8988T (cell line): ENCODE measurements at regions not wholly inside any gene's neighbourhood (a gene's known extent, or its start where the extent isn't known, plus 50 kb on each side); places are given as distances from the start of the nearest gene placed in this dataset.
"Not testable (repeated sequence)": the region's sequence is repeated elsewhere in the genome, so short reads cannot be mapped to it uniquely, and the experiment has no call there.

Experiments used
- DNase-seq: peaks from one replicate; pipeline ENCODE4 v3.0.0; 2011

GRCh38 chr5:62817043-62817442 lies 238.4 kb downstream of the LRRC70 start:
- DNase-seq: not testable (repeated sequence)

GRCh38 chr5:62814991-62815390 lies 236.4 kb downstream of the LRRC70 start:
- no peak for DNase-seq

- DNase-seq: no peak
These were observed 234.1 kb downstream of the LRRC70 start for GRCh38 chr5:62812621-62813255.

- DNase-seq: not testable (repeated sequence)
These were observed 226.2 kb downstream of the LRRC70 start for GRCh38 chr5:62804819-62805218.

- DNase-seq: no peak
These were observed 217.3 kb downstream of the LRRC70 start for GRCh38 chr5:62795926-62796325.

- no peak for DNase-seq
These were observed 215.8 kb downstream of the LRRC70 start for GRCh38 chr5:62794456-62794855.

GRCh38 chr5:62791059-62791458 lies 212.4 kb downstream of the LRRC70 start:
- DNase-seq: no peak

- no peak for DNase-seq
These were observed 211.7 kb downstream of the LRRC70 start for GRCh38 chr5:62790348-62790747.

GRCh38 chr5:62786099-62786498 lies 207.5 kb downstream of the LRRC70 start:
- no peak for DNase-seq

GRCh38 chr5:62785588-62785987 lies 207.0 kb downstream of the LRRC70 start:
- DNase-seq: no peak

- no peak for DNase-seq
These were observed 204.9 kb downstream of the LRRC70 start for GRCh38 chr5:62783374-62784057.

- no peak for DNase-seq
These were observed 202.3 kb downstream of the LRRC70 start for GRCh38 chr5:62780888-62781287.

GRCh38 chr5:62780230-62780629 lies 201.6 kb downstream of the LRRC70 start:
- DNase-seq: no peak

- DNase-seq: peak; percentile 42
These were observed 200.4 kb downstream of the LRRC70 start for GRCh38 chr5:62779010-62779422.

- no peak for DNase-seq
These were observed 199.8 kb downstream of the LRRC70 start for GRCh38 chr5:62778316-62779009.

- DNase-seq: not testable (repeated sequence)
These were observed 198.5 kb downstream of the LRRC70 start for GRCh38 chr5:62777081-62777480.

GRCh38 chr5:62776592-62776991 lies 198.0 kb downstream of the LRRC70 start:
- not testable (repeated sequence) for DNase-seq

- DNase-seq: no peak
These were observed 194.8 kb downstream of the LRRC70 start for GRCh38 chr5:62773460-62773859.

- no peak for DNase-seq
These were observed 192.7 kb downstream of the LRRC70 start for GRCh38 chr5:62771341-62771740.

GRCh38 chr5:62767650-62768049 lies 189.0 kb downstream of the LRRC70 start:
- DNase-seq: no peak

- DNase-seq: no peak
These were observed 188.5 kb downstream of the LRRC70 start for GRCh38 chr5:62767077-62767476.

- DNase-seq: no peak
These were observed 183.9 kb downstream of the LRRC70 start for GRCh38 chr5:62762503-62762902.

- DNase-seq: not testable (repeated sequence)
These were observed 179.1 kb downstream of the LRRC70 start for GRCh38 chr5:62757686-62758085.

GRCh38 chr5:62752998-62753367 lies 174.4 kb downstream of the LRRC70 start:
- not testable (repeated sequence) for DNase-seq
